ENCODE measurements at regions not wholly inside any gene's neighbourhood (a gene's known extent, or its start where the extent isn't known, plus 50 kb on each side); places are given as distances from the start of the nearest gene placed in this dataset.

- no peaks in the 10 kb centered on the region for H3K4me1 Mint-ChIP-seq (ENCODE audit: low read depth, unreplicated experiment)
- POLR2A ChIA-PET = no interaction called here
- DNase-seq = no peak
- no peak for TF ChIP-seq CTCF (IDR thresholded peaks at IDR 0.05; ENCODE audit: insufficient read depth in 1 of 2, low read depth in 1 of 2, low read length in 1 of 2, severe bottlenecking in 1 of 2, unreplicated experiment in 1 of 2)
- H3K36me3 Mint-ChIP-seq (ENCODE audit: insufficient read depth, unreplicated experiment) = no peaks in the 10 kb centered on the region
- Histone ChIP-seq H3K4me3 (ENCODE audit: low read depth, low read length) (no peak overlapping the region), H3K9me3 (no peaks in the 10 kb centered on the region; the same call in 1 of the 2 replicates), H3K4me1 (no peaks in the 10 kb centered on the region), H3K36me3 (ENCODE audit: control insufficient read depth, insufficient read depth, low read length) (no peaks in the 10 kb centered on the region), H3K27me3 (replicated peaks; ENCODE audit: control insufficient read depth, insufficient read depth, low read length) (no peaks in the 10 kb centered on the region)
- H3K27ac Mint-ChIP-seq (ENCODE audit: unreplicated experiment) = no peak overlapping the region
- no peaks in the 10 kb centered on the region for H3K9me3 Mint-ChIP-seq (ENCODE audit: unreplicated experiment)
- peaks cover 2% of the 10 kb centered on the region for H3K27me3 Mint-ChIP-seq (ENCODE audit: insufficient read depth, unreplicated experiment)
- no peak overlapping the region for H3K4me3 Mint-ChIP-seq (ENCODE audit: unreplicated experiment)
- intact Hi-C loops (cut with micrococcal nuclease; ENCODE audit: unreplicated experiment) = loop anchor here (10.0 kb wide), 1 partner anchor 279 kb away; no protein-coding TSS in a partner anchor
- no TSS peak for BruUV-seq (replicated peaks)
- CTCF ChIA-PET = interaction anchor here (0.6 kb wide), 1 partner anchor 579 kb away, joined by 3 read pairs; no protein-coding TSS in a partner anchor
Measured at GRCh38 chr10:44575601-44576380, 190.9 kb upstream of the CXCL12 start.

- H3K4me1 Mint-ChIP-seq (ENCODE audit: low read depth, unreplicated experiment) = no peaks in the 10 kb centered on the region
- no peak overlapping the region for H3K4me3 Mint-ChIP-seq (ENCODE audit: unreplicated experiment)
- Histone ChIP-seq H3K36me3 (ENCODE audit: control insufficient read depth, insufficient read depth, low read length) (no peaks in the 10 kb centered on the region), H3K9me3 (no peaks in the 10 kb centered on the region; the same call in 1 of the 2 replicates), H3K4me1 (no peaks in the 10 kb centered on the region), H3K27me3 (replicated peaks; ENCODE audit: control insufficient read depth, insufficient read depth, low read length) (no peaks in the 10 kb centered on the region), H3K4me3 (ENCODE audit: low read depth, low read length) (no peak overlapping the region)
- no peaks in the 10 kb centered on the region for H3K36me3 Mint-ChIP-seq (ENCODE audit: insufficient read depth, unreplicated experiment)
- H3K9me3 Mint-ChIP-seq (ENCODE audit: unreplicated experiment) = no peaks in the 10 kb centered on the region
- H3K27me3 Mint-ChIP-seq (ENCODE audit: insufficient read depth, unreplicated experiment) = peaks cover 2% of the 10 kb centered on the region
- intact Hi-C loops (cut with micrococcal nuclease; ENCODE audit: unreplicated experiment) = loop anchor here (10.0 kb wide), 1 partner anchor 278 kb away; no protein-coding TSS in a partner anchor
- BruUV-seq (replicated peaks) = no TSS peak
- DNase-seq = no peak
- no peak overlapping the region for H3K27ac Mint-ChIP-seq (ENCODE audit: unreplicated experiment)
- no peak for TF ChIP-seq CTCF (IDR thresholded peaks at IDR 0.05; ENCODE audit: insufficient read depth in 1 of 2, low read depth in 1 of 2, low read length in 1 of 2, severe bottlenecking in 1 of 2, unreplicated experiment in 1 of 2)
- POLR2A ChIA-PET = no interaction called here
- CTCF ChIA-PET = no interaction called here
Measured at GRCh38 chr10:44576702-44577191, 191.8 kb upstream of the CXCL12 start.

GRCh38 chr10:44577533-44577932 lies 192.6 kb upstream of the CXCL12 start:
- no peaks in the 10 kb centered on the region; the same call in 1 of the 2 replicates for H3K9me3 ChIP-seq
- H3K27me3 Mint-ChIP-seq (ENCODE audit: insufficient read depth, unreplicated experiment) = peaks cover 6% of the 10 kb centered on the region

More at GRCh38 chr10:44577533-44577932, 192.6 kb upstream of the CXCL12 start:
- no peaks in the 10 kb centered on the region for H3K4me1 ChIP-seq
- no peaks in the 10 kb centered on the region for H3K27me3 ChIP-seq (replicated peaks; ENCODE audit: control insufficient read depth, insufficient read depth, low read length)
- intact Hi-C loops (cut with micrococcal nuclease; ENCODE audit: unreplicated experiment) = loop anchor here (10.0 kb wide), 1 partner anchor 277 kb away; no protein-coding TSS in a partner anchor
- no peak for DNase-seq
- no peaks in the 10 kb centered on the region for H3K36me3 ChIP-seq (ENCODE audit: control insufficient read depth, insufficient read depth, low read length)
- no peak overlapping the region for H3K4me3 ChIP-seq (ENCODE audit: low read depth, low read length)
- TF ChIP-seq CTCF (IDR thresholded peaks at IDR 0.05; ENCODE audit: insufficient read depth in 1 of 2, low read depth in 1 of 2, low read length in 1 of 2, severe bottlenecking in 1 of 2, unreplicated experiment in 1 of 2) = no peak
- Mint-ChIP-seq H3K27ac (ENCODE audit: unreplicated experiment) (no peak overlapping the region), H3K36me3 (ENCODE audit: insufficient read depth, unreplicated experiment) (no peaks in the 10 kb centered on the region), H3K4me3 (ENCODE audit: unreplicated experiment) (no peak overlapping the region), H3K4me1 (ENCODE audit: low read depth, unreplicated experiment) (no peaks in the 10 kb centered on the region), H3K9me3 (ENCODE audit: unreplicated experiment) (no peaks in the 10 kb centered on the region)
- POLR2A ChIA-PET = no interaction called here
- CTCF ChIA-PET = no interaction called here
- no TSS peak for BruUV-seq (replicated peaks)

Measured in Caco-2 (cell line).